T-cell (primary cell): ENCODE measurements at regions not wholly inside any gene's neighbourhood (a gene's known extent, or its start where the extent isn't known, plus 50 kb on each side); places are given as distances from the start of the nearest gene placed in this dataset.
A peak's percentile ranks its signal among the peaks of the same experiment; 100 is the strongest.
"Not testable (repeated sequence)": the region's sequence is repeated elsewhere in the genome, so short reads cannot be mapped to it uniquely, and the experiment has no call there.

Experiments used
- ATAC-seq, 4 experiments: fragments of 200-7000 bp in 3 of 4; fragments of 150-1000 bp in 1 of 4; cut with Tn5 transposase; replicated peaks in 1 of 4; 1 replicate in 3 of 4; 2 replicates in 1 of 4; pipeline ENCODE4 v1.10.0; 2021; ENCODE audit warnings: moderate library complexity in 3 of 4, mild to moderate bottlenecking in 2 of 4, moderate number of reproducible peaks in 1 of 4
- CTCF ChIA-PET, 2 donors: fragments of 300-600 bp; sonication (Branson Sonifier 250); formaldehyde crosslinking; loops; one replicate each; lab custom pipeline; 2022; ENCODE audit warnings: antibody characterized with exemption in 2 of 2; lab: Charles Lee
- POLR2A ChIA-PET, 2 donors: fragments of 300-600 bp; sonication (Branson Sonifier 250); formaldehyde crosslinking; loops; one replicate each; lab custom pipeline; 2022; ENCODE audit warnings: antibody characterized with exemption in 2 of 2; lab: Charles Lee
- DNase-seq, 35 experiments: peaks; one replicate each; pipeline versions ENCODE4 v3.0.0 to v3.0.0-alpha.2; 2013 to 2023
- H3K27ac ChIP-seq: one replicate; pipeline ENCODE4 v1.5.1; 2013; ENCODE audit warnings: low read length
- H3K27me3 ChIP-seq, 2 experiments: replicated peaks in 1 of 2; 1 replicate in 1 of 2; 2 replicates in 1 of 2; pipeline versions ENCODE4 v1.6.1 to v1.7.0; 2013; ENCODE audit warnings: low read length in 1 of 2, mixed read lengths in 1 of 2; ENCODE audit not compliant: control insufficient read depth in 2 of 2, insufficient read depth in 2 of 2; ENCODE audit errors: extremely low read depth in 1 of 2
- H3K36me3 ChIP-seq, 2 donors: 1 replicate in 1 of 2; 2 replicates in 1 of 2; pipeline versions ENCODE4 v1.6.1 to v1.7.0; 2013; ENCODE audit warnings: low read length in 1 of 2; ENCODE audit not compliant: control insufficient read depth in 2 of 2, insufficient read depth in 1 of 2; ENCODE audit errors: extremely low read depth in 1 of 2
- H3K4me1 ChIP-seq, 2 experiments: 1 replicate in 1 of 2; 2 replicates in 1 of 2; pipeline versions ENCODE4 v1.6.1 to v1.7.0; 2013; ENCODE audit warnings: low read length in 2 of 2, mixed read lengths in 1 of 2; ENCODE audit not compliant: insufficient read depth in 2 of 2, control insufficient read depth in 1 of 2; ENCODE audit errors: extremely low read depth in 1 of 2
- H3K4me3 ChIP-seq, 2 donors: 1 replicate in 1 of 2; 2 replicates in 1 of 2; pipeline versions ENCODE4 v1.5.1 to v1.7.0; 2013; ENCODE audit warnings: mild to moderate bottlenecking in 2 of 2, low read length in 1 of 2, moderate library complexity in 1 of 2; ENCODE audit not compliant: control insufficient read depth in 1 of 2; ENCODE audit errors: extremely low read depth in 1 of 2
- H3K9me3 ChIP-seq: 2 replicates; pipeline ENCODE4 v1.7.0; 2013
- H3K27ac Mint-ChIP-seq, 2 donors: one replicate each; pipeline ENCODE4 v1.8.0; 2020 to 2021; ENCODE audit warnings: mild to moderate bottlenecking in 2 of 2, mixed read lengths in 2 of 2
- H3K27me3 Mint-ChIP-seq, 2 donors: one replicate each; pipeline ENCODE4 v1.8.0; 2021 to 2022; ENCODE audit warnings: mixed read lengths in 2 of 2
- H3K36me3 Mint-ChIP-seq: one replicate; pipeline ENCODE4 v1.8.0; 2021; ENCODE audit warnings: mixed read lengths
- H3K4me1 Mint-ChIP-seq, 3 donors: one replicate each; pipeline ENCODE4 v1.8.0; 2020 to 2022; ENCODE audit warnings: mixed read lengths in 3 of 3, mild to moderate bottlenecking in 1 of 3
- H3K4me3 Mint-ChIP-seq, 3 donors: one replicate each; pipeline ENCODE4 v1.8.0; 2020 to 2022; ENCODE audit warnings: mild to moderate bottlenecking in 3 of 3, mixed read lengths in 3 of 3, moderate library complexity in 3 of 3
- H3K9me3 Mint-ChIP-seq, 3 donors: one replicate each; pipeline ENCODE4 v1.8.0; 2020 to 2022; ENCODE audit warnings: mixed read lengths in 3 of 3
- WGBS: methylation state at CpG from one replicate; pipeline ENCODE4 v1.1.5; 2013; ENCODE audit warnings: missing lambda C conversion rate; ENCODE audit not compliant: insufficient coverage; 5-methylcytosine and 5-hydroxymethylcytosine counted together

- H3K4me1 Mint-ChIP-seq = peaks cover 12 to 13% (median 13%) of the 10 kb centered on the region in 3 donors
- no peaks in the 10 kb centered on the region for H3K9me3 ChIP-seq
- DNase-seq (no peak), ATAC-seq (no peak)
- no peaks in the 10 kb centered on the region for H3K36me3 Mint-ChIP-seq
- peaks cover 0 to 11% of the 10 kb centered on the region in 2 experiments for H3K4me1 ChIP-seq
- WGBS = 59% methylated on average over 9 of the region's 11 CpGs
- H3K9me3 Mint-ChIP-seq = no peaks in the 10 kb centered on the region
- H3K27ac ChIP-seq = no peak overlapping the region
- peaks cover 0 to 67% of the 10 kb centered on the region in 2 experiments for H3K27me3 ChIP-seq
- ChIA-PET CTCF (no interaction called here), POLR2A (no interaction called here)
- no peak overlapping the region for H3K4me3 ChIP-seq
- H3K4me3 Mint-ChIP-seq = peak overlapping the region in 1 of 3 donors; percentile 50
- no peak overlapping the region for H3K27ac Mint-ChIP-seq
- H3K27me3 Mint-ChIP-seq = peaks cover 31 to 33% of the 10 kb centered on the region in 2 donors
- H3K36me3 ChIP-seq = no peaks in the 10 kb centered on the region
These were observed 53.9 kb upstream of the PTCH1 start for GRCh38 chr9:95570646-95571045.

GRCh38 chr9:95570150-95570549 is 53.4 kb upstream of the PTCH1 start:
- DNase-seq = no peak
- CTCF ChIA-PET = no interaction called here
- no peak overlapping the region for H3K27ac Mint-ChIP-seq

GRCh38 chr9:95568735-95569134 is 52.0 kb upstream of the PTCH1 start:
- H3K27ac ChIP-seq, H3K4me3 Mint-ChIP-seq, H3K9me3 Mint-ChIP-seq, DNase-seq, H3K4me3 ChIP-seq, H3K36me3 ChIP-seq, H3K36me3 Mint-ChIP-seq, H3K27ac Mint-ChIP-seq, H3K4me1 ChIP-seq, CTCF ChIA-PET, ATAC-seq, POLR2A ChIA-PET, H3K9me3 ChIP-seq: not testable (repeated sequence)
- peaks cover 33 to 35% of the 10 kb centered on the region in 2 donors for H3K27me3 Mint-ChIP-seq
- H3K27me3 ChIP-seq = peaks cover 2 to 60% of the 10 kb centered on the region in 2 experiments
- peaks cover 12 to 13% (median 13%) of the 10 kb centered on the region in 3 donors for H3K4me1 Mint-ChIP-seq
- 100% methylated on average over 5 of the region's 10 CpGs for whole genome bisulfite sequencing

More at GRCh38 chr9:95570150-95570549, 53.4 kb upstream of the PTCH1 start:
- POLR2A ChIA-PET = no interaction called here
- Histone ChIP-seq H3K27ac (no peak overlapping the region), H3K4me3 (peak overlapping the region in 1 of 2 donors; percentile 29), H3K4me1 (peaks cover 0 to 11% of the 10 kb centered on the region in 2 experiments), H3K36me3 (no peaks in the 10 kb centered on the region), H3K9me3 (no peaks in the 10 kb centered on the region), H3K27me3 (peaks cover 0 to 65% of the 10 kb centered on the region in 2 experiments)
- Mint-ChIP-seq H3K27me3 (peaks cover 28 to 35% of the 10 kb centered on the region in 2 donors), H3K36me3 (no peaks in the 10 kb centered on the region), H3K4me3 (peak overlapping the region in 1 of 3 donors; percentile 50), H3K9me3 (no peaks in the 10 kb centered on the region), H3K4me1 (peaks cover 12 to 13% (median 13%) of the 10 kb centered on the region in 3 donors)
- no peak for ATAC-seq
- WGBS = 18% methylated on average over 19 of the region's 22 CpGs
